ENCODE measurements at regions not wholly inside any gene's neighbourhood (a gene's known extent, or its start where the extent isn't known, plus 50 kb on each side); places are given as distances from the start of the nearest gene placed in this dataset.

DNA sequence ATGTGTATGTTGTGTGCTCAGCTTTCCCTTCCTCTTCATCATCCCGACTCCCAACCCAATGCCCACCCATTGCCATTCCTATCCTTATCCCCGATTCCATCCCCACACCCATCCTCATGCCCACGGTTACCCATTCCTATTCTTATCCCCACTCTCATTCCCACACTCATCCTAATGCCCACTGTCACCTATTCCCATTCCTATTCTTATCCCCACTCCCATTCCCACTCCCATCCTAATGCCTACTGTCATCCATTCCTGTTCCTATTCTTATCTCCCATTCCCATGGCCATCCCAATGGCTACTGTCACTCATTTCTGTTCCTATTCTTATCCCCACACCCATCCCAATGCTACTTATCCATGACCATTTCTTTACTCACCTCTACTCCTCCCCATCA, 254.1 kb downstream of the DHX35 start:
- Histone ChIP-seq H4K20me1 (replicated peaks; ENCODE audit: control insufficient read depth, extremely low read depth, insufficient read depth, low read length) (no peaks in the 10 kb centered on the region), H3K27ac (ENCODE audit: insufficient read depth, low read depth, low read length) (no peak overlapping the region), H3K36me3 (ENCODE audit: control insufficient read depth in 2 of 2, extremely low read depth in 1 of 2, insufficient read depth in 2 of 2, low read length in 2 of 2) (no peaks in the 10 kb centered on the region), H3K27me3 (ENCODE audit: control insufficient read depth in 2 of 2, insufficient read depth in 2 of 2, low read length in 2 of 2) (no peaks in the 10 kb centered on the region), H3K4me3 (replicated peaks in 1 of 3; ENCODE audit: insufficient read depth in 1 of 3, low read depth in 1 of 3, low read length in 3 of 3) (no peak overlapping the region), H2AFZ (ENCODE audit: low read depth, low read length) (no peak overlapping the region), H3K79me2 (ENCODE audit: control insufficient read depth, insufficient read depth, low read length) (no peaks in the 10 kb centered on the region), H3K9me3 (replicated peaks; ENCODE audit: control insufficient read depth, insufficient read depth, low read length) (no peaks in the 10 kb centered on the region), H3K9me1 (replicated peaks; ENCODE audit: control insufficient read depth, extremely low read depth, insufficient read depth, low read length) (no peaks in the 10 kb centered on the region), H3K4me2 (ENCODE audit: insufficient read depth, low read length) (no peak overlapping the region), H3K4me1 (ENCODE audit: control insufficient read depth, extremely low read depth, insufficient read depth, low read length) (no peaks in the 10 kb centered on the region), H3K9ac (replicated peaks; ENCODE audit: extremely low read depth, insufficient read depth, low read length) (no peak overlapping the region)
- ChIA-PET CTCF (no interaction called here), POLR2A (no interaction called here)
- TF ChIP-seq MYC (IDR thresholded peaks at IDR 0.05; ENCODE audit: low read depth, low read length), result no peak
- TF ChIP-seq FOS (IDR thresholded peaks at IDR 0.05; ENCODE audit: borderline replicate concordance, insufficient read depth, low read length), result no peak
- TF ChIP-seq POLR2A (IDR thresholded peaks at IDR 0.05; ENCODE audit: low read depth, low read length), result no peak
- TF ChIP-seq GATA2 (IDR thresholded peaks at IDR 0.05; ENCODE audit: insufficient read depth, insufficient read length, low read depth, low read length), result no peak
- no peak for TF ChIP-seq JUN (IDR thresholded peaks at IDR 0.05; ENCODE audit: borderline replicate concordance, insufficient read depth, insufficient read length, low read depth)
- DNase-seq (ENCODE audit: low read depth, low spot score), result no peak
- no peak for FAIRE-seq
- no TSS peak for BruUV-seq (replicated peaks)
- intact Hi-C loops (cut with micrococcal nuclease), result no loop called here
- dilution Hi-C loops (cut with MboI; ENCODE audit: extremely low pct_ligation_motif_present, low sequenced_read_pairs), result no loop called here

- Histone ChIP-seq H3K4me2 (ENCODE audit: insufficient read depth, low read length) (no peak overlapping the region), H4K20me1 (replicated peaks; ENCODE audit: control insufficient read depth, extremely low read depth, insufficient read depth, low read length) (no peaks in the 10 kb centered on the region), H3K9ac (replicated peaks; ENCODE audit: extremely low read depth, insufficient read depth, low read length) (no peak overlapping the region), H3K4me1 (ENCODE audit: control insufficient read depth, extremely low read depth, insufficient read depth, low read length) (no peaks in the 10 kb centered on the region), H2AFZ (ENCODE audit: low read depth, low read length) (no peak overlapping the region), H3K79me2 (ENCODE audit: control insufficient read depth, insufficient read depth, low read length) (no peaks in the 10 kb centered on the region), H3K27me3 (ENCODE audit: control insufficient read depth in 2 of 2, insufficient read depth in 2 of 2, low read length in 2 of 2) (no peaks in the 10 kb centered on the region), H3K9me1 (replicated peaks; ENCODE audit: control insufficient read depth, extremely low read depth, insufficient read depth, low read length) (no peaks in the 10 kb centered on the region), H3K36me3 (ENCODE audit: control insufficient read depth in 2 of 2, extremely low read depth in 1 of 2, insufficient read depth in 2 of 2, low read length in 2 of 2) (no peaks in the 10 kb centered on the region), H3K27ac (ENCODE audit: insufficient read depth, low read depth, low read length) (no peak overlapping the region), H3K9me3 (replicated peaks; ENCODE audit: control insufficient read depth, insufficient read depth, low read length) (no peaks in the 10 kb centered on the region), H3K4me3 (replicated peaks in 1 of 3; ENCODE audit: insufficient read depth in 1 of 3, low read depth in 1 of 3, low read length in 3 of 3) (no peak overlapping the region)
- intact Hi-C loops (cut with micrococcal nuclease) (no loop called here), dilution Hi-C loops (cut with MboI; ENCODE audit: extremely low pct_ligation_motif_present, low sequenced_read_pairs) (no loop called here)
- BruUV-seq (replicated peaks), result no TSS peak
- FAIRE-seq (no peak), DNase-seq (ENCODE audit: low read depth, low spot score) (no peak)
- TF ChIP-seq JUN (IDR thresholded peaks at IDR 0.05; ENCODE audit: borderline replicate concordance, insufficient read depth, insufficient read length, low read depth) (no peak), MYC (IDR thresholded peaks at IDR 0.05; ENCODE audit: low read depth, low read length) (no peak), EZH2 (IDR thresholded peaks at IDR 0.05; ENCODE audit: borderline replicate concordance, low read depth, low read length, severe bottlenecking) (no peak), POLR2AphosphoS5 (IDR thresholded peaks at IDR 0.05; ENCODE audit: insufficient read depth, low read depth, low read length) (no peak), GATA2 (IDR thresholded peaks at IDR 0.05; ENCODE audit: insufficient read depth, insufficient read length, low read depth, low read length) (no peak), POLR2A (IDR thresholded peaks at IDR 0.05; ENCODE audit: low read depth, low read length) (no peak), CTCF (IDR thresholded peaks at IDR 0.05; ENCODE audit: extremely low read depth in 1 of 2, insufficient read depth in 1 of 2, low read depth in 1 of 2, low read length in 2 of 2) (no peak), FOS (IDR thresholded peaks at IDR 0.05; ENCODE audit: borderline replicate concordance, insufficient read depth, low read length) (no peak), MAX (IDR thresholded peaks at IDR 0.05; ENCODE audit: insufficient read depth, insufficient read length) (no peak)
- CTCF ChIA-PET, result interaction anchor here (1.1 kb wide), 1 partner anchor 54 kb away, joined by 3 read pairs; no protein-coding TSS in a partner anchor
- POLR2A ChIA-PET, result no interaction called here
Measured at GRCh38 chr20:39214828-39215227, 252.7 kb downstream of the DHX35 start.
